ENCODE measurements at regions not wholly inside any gene's neighbourhood (a gene's known extent, or its start where the extent isn't known, plus 50 kb on each side); places are given as distances from the start of the nearest gene placed in this dataset.

DNA sequence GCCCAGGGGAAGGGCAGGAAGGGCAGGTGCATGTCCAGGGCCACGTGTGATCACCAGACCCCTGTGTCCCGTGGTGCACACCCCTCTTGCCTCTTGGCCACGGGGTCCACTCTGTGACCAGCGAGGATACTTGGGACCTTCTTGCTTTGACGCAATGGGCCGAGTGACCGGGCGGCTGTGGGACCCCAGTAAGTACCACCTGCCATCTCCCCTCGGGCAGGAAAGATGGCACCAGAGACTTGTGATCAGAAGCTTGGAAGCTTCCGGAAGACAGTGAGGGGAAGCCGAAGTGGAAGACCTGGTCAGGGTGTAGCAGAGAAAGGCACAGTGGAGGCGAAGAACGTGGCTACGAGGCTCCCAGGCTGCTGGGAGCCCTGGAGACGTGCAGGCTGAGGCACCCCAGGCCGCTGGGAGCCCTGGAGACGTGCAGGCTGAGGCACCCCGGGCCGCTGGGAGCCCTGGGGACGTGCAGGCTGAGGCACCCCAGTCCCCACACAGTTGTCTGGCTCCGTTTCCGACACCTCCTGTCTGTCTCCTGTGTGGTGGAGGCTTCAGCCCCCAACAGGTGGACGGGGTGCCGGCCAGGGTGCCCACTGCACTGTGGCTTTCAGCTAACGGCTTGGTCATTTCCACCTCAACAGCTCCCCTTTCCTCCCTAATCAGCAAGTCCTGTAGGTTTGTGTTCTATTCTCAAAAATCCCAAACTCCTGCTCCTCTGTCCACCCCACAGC, 663.5 kb downstream of the BRD1 start:
- ChIA-PET CTCF (no interaction called here), POLR2A (ENCODE audit: unreplicated experiment) (no interaction called here)
- Histone ChIP-seq H3K9ac (ENCODE audit: low read depth, low read length) (no peak overlapping the region), H3K79me1 (ENCODE audit: low read depth in 1 of 2, low read length in 2 of 2) (no peaks in the 10 kb centered on the region), H4K20me1 (ENCODE audit: insufficient read depth, low read length) (no peaks in the 10 kb centered on the region), H3K27me3 (ENCODE audit: control insufficient read depth, insufficient read depth, low read length) (no peaks in the 10 kb centered on the region), H2BK15ac (ENCODE audit: low read depth, low read length) (no peak overlapping the region), H3K4me3 (ENCODE audit: insufficient read depth, low read depth, low read length) (no peak overlapping the region), H3K9me3 (ENCODE audit: control insufficient read depth, insufficient read depth, low read length) (peaks cover 56% of the 10 kb centered on the region), H2AK5ac (ENCODE audit: low read depth, low read length) (no peak overlapping the region), H2BK20ac (ENCODE audit: low read depth, low read length) (no peak overlapping the region), H3K27ac (ENCODE audit: insufficient read depth, low read length) (no peak overlapping the region), H3K14ac (replicated peaks; ENCODE audit: low read depth, low read length) (no peak overlapping the region), H3K56ac (ENCODE audit: extremely low read depth, insufficient read depth, low read length) (no peak overlapping the region), H4K5ac (ENCODE audit: low read depth, low read length) (no peak overlapping the region), H2BK120ac (ENCODE audit: low read depth, low read length) (no peak overlapping the region), H3K23ac (ENCODE audit: low read depth, low read length) (no peak overlapping the region), H4K91ac (ENCODE audit: insufficient read depth, low read depth, low read length) (no peak overlapping the region), H3K4me2 (ENCODE audit: low read depth, low read length) (no peak overlapping the region), H2AK9ac (replicated peaks; ENCODE audit: low read depth, low read length, poor library complexity) (no peak overlapping the region), H3K36me3 (ENCODE audit: control insufficient read depth, insufficient read depth, low read length) (no peaks in the 10 kb centered on the region), H3K4me1 (ENCODE audit: control insufficient read depth, insufficient read depth, low read length) (no peaks in the 10 kb centered on the region), H2AFZ (replicated peaks; ENCODE audit: low read length, poor library complexity) (no peak overlapping the region), H3K18ac (ENCODE audit: low read depth, low read length) (no peak overlapping the region), H3K4ac (ENCODE audit: low read depth, low read length) (no peak overlapping the region), H3K9me1 (ENCODE audit: insufficient read depth, low read length) (no peaks in the 10 kb centered on the region), H2BK5ac (ENCODE audit: low read depth, low read length, poor library complexity, severe bottlenecking) (no peak overlapping the region), H4K8ac (ENCODE audit: low read depth in 2 of 2, low read length in 2 of 2) (no peak overlapping the region)
- no TSS peak for BruUV-seq (replicated peaks)
- DNase-seq, result no peak
- dilution Hi-C loops (cut with HindIII; ENCODE audit: low sequenced_read_pairs, unreplicated experiment) (no loop called here), in situ Hi-C loops (cut with MboI; ENCODE audit: low sequenced_read_pairs) (no loop called here), intact Hi-C loops (cut with micrococcal nuclease) (no loop called here)
- no peak for TF ChIP-seq CEBPB (IDR thresholded peaks at IDR 0.05; ENCODE audit: low read depth, low read length)
- no peak for TF ChIP-seq FOS (IDR thresholded peaks at IDR 0.05; ENCODE audit: low read depth, low read length)
- no peak for TF ChIP-seq ELK1 (IDR thresholded peaks at IDR 0.05; ENCODE audit: borderline replicate concordance, low read depth, low read length)
- TF ChIP-seq RCOR1 (IDR thresholded peaks at IDR 0.05; ENCODE audit: insufficient replicate concordance, low read length), result no peak
- TF ChIP-seq NFE2L2 (IDR thresholded peaks at IDR 0.05; ENCODE audit: low read depth, low read length), result no peak
- no peak for TF ChIP-seq BHLHE40 (IDR thresholded peaks at IDR 0.05; ENCODE audit: low read depth, low read length)
- TF ChIP-seq MAFK (IDR thresholded peaks at IDR 0.05; ENCODE audit: low read depth, low read length), result no peak
- no peak for TF ChIP-seq POLR2A (IDR thresholded peaks at IDR 0.05; ENCODE audit: low read depth, low read length)
- no peak for ATAC-seq (ENCODE audit: low read depth)
- WGBS, 2 experiments (ENCODE audit: extremely low coverage in 2 of 2, insufficient read length in 1 of 2), result 37% methylated on average over 5 of the region's 25 CpGs; no CpG with 5 or more reads in 1 of the 2 experiments

Data from IMR-90 (cell line).